H1 (cell line): ENCODE measurements at regions not wholly inside any gene's neighbourhood (a gene's known extent, or its start where the extent isn't known, plus 50 kb on each side); places are given as distances from the start of the nearest gene placed in this dataset.

Source experiments
- CTCF ChIA-PET: fragments of 300-600 bp; sonication (Branson Sonifier 250); formaldehyde crosslinking; loops from one replicate; lab custom pipeline; 2021; ENCODE audit not compliant: partially characterized antibody; lab: Charles Lee
- POLR2A ChIA-PET: fragments of 300-600 bp; sonication (Branson Sonifier 250); formaldehyde crosslinking; loops from one replicate; lab custom pipeline; 2021; ENCODE audit warnings: inconsistent platforms; ENCODE audit not compliant: partially characterized antibody; lab: Charles Lee
- DNase-seq, 2 experiments: peaks; one replicate each; pipeline versions ENCODE4 v3.0.0 to v3.0.0-alpha.2; 2010 to 2022; ENCODE audit warnings: low spot score in 2 of 2, low read depth in 1 of 2, mixed read lengths in 1 of 2
- FAIRE-seq: peaks from 2 replicates; lab custom pipeline; 2011; peaks lifted over from hg19 to GRCh38; lab: Jason Lieb, UNC
- H2AFZ ChIP-seq: 2 replicates; pipeline ENCODE4 v1.8.1; 2012; ENCODE audit warnings: low read length, inconsistent platforms
- H2AK5ac ChIP-seq: 2 replicates; pipeline ENCODE4 v1.6.1; 2013; ENCODE audit warnings: low read depth, low read length
- H2BK120ac ChIP-seq: replicated peaks from 2 replicates; pipeline ENCODE3; 2013; ENCODE audit warnings: low read depth, low read length, inconsistent platforms
- H2BK12ac ChIP-seq: 2 replicates; pipeline ENCODE4 v1.6.1; 2013; ENCODE audit warnings: low read depth, low read length
- H2BK15ac ChIP-seq: 2 replicates; pipeline ENCODE4 v1.6.1; 2013; ENCODE audit warnings: low read length
- H2BK20ac ChIP-seq: 2 replicates; pipeline ENCODE4 v1.6.1; 2013; ENCODE audit warnings: low read length
- H2BK5ac ChIP-seq: 2 replicates; pipeline ENCODE4 v1.6.1; 2013; ENCODE audit warnings: low read depth, low read length
- H3K14ac ChIP-seq: 2 replicates; pipeline ENCODE4 v1.6.1; 2013; ENCODE audit warnings: inconsistent platforms; ENCODE audit not compliant: insufficient read length
- H3K18ac ChIP-seq: 2 replicates; pipeline ENCODE4 v1.6.1; 2013; ENCODE audit warnings: low read length; ENCODE audit errors: extremely low read depth
- H3K23ac ChIP-seq: 2 replicates; pipeline ENCODE4 v1.6.1; 2013; ENCODE audit warnings: inconsistent platforms; ENCODE audit not compliant: insufficient read length
- H3K23me2 ChIP-seq: 2 replicates; pipeline ENCODE4 v1.6.1; 2013; ENCODE audit warnings: low read depth, low read length
- H3K27ac ChIP-seq: 2 replicates; pipeline ENCODE4 v1.6.1; 2011; ENCODE audit warnings: low read depth, low read length, inconsistent platforms
- H3K27me3 ChIP-seq, 4 experiments: replicated peaks in 1 of 4; 1 replicate in 1 of 4; 2 replicates in 3 of 4; pipeline versions ENCODE4 v1.6.1 to v1.8.1; 2011 to 2013; ENCODE audit warnings: low read length in 3 of 4, mild to moderate bottlenecking in 3 of 4, inconsistent platforms in 2 of 4, mixed read lengths in 2 of 4, moderate library complexity in 1 of 4; ENCODE audit not compliant: control insufficient read depth in 3 of 4, insufficient read depth in 3 of 4; ENCODE audit errors: extremely low read depth in 1 of 4
- H3K36me3 ChIP-seq, 4 experiments: 2 replicates each; pipeline versions ENCODE4 v1.6.1 to v1.8.1; 2011 to 2013; ENCODE audit warnings: mild to moderate bottlenecking in 4 of 4, low read length in 3 of 4, moderate library complexity in 2 of 4, control low read depth in 1 of 4, inconsistent platforms in 1 of 4; ENCODE audit not compliant: insufficient read depth in 4 of 4, control insufficient read depth in 2 of 4
- H3K4ac ChIP-seq: replicated peaks from 2 replicates; pipeline ENCODE3; 2013; ENCODE audit warnings: low read length, low read depth, mixed read lengths, inconsistent platforms; ENCODE audit not compliant: insufficient read length
- H3K4me1 ChIP-seq, 4 experiments: replicated peaks in 1 of 4; 1 replicate in 1 of 4; 2 replicates in 3 of 4; pipeline versions ENCODE4 v1.6.1 to v1.8.1; 2011 to 2013; ENCODE audit warnings: low read length in 3 of 4, inconsistent platforms in 2 of 4, mixed read lengths in 1 of 4; ENCODE audit not compliant: insufficient read depth in 4 of 4, control insufficient read depth in 3 of 4
- H3K4me2 ChIP-seq, 2 experiments: 2 replicates each; pipeline versions ENCODE4 v1.6.1 to v1.8.1; 2011 to 2013; ENCODE audit warnings: low read depth in 2 of 2, low read length in 2 of 2, control low read depth in 1 of 2, inconsistent platforms in 1 of 2, mild to moderate bottlenecking in 1 of 2; ENCODE audit not compliant: insufficient read depth in 1 of 2
- H3K4me3 ChIP-seq, 4 experiments: fragments of 200-600, 300-600 bp in 1 of 4; sonication (generic), shearing (Covaris generic), sonication (Bioruptor Twin) in 1 of 4; 2 replicates each; pipeline versions ENCODE4 v1.5.1 to v1.8.1; 2011 to 2016; ENCODE audit warnings: low read length in 4 of 4, low read depth in 3 of 4, control low read depth in 2 of 4, inconsistent platforms in 2 of 4, mild to moderate bottlenecking in 2 of 4, mixed read lengths in 1 of 4, moderate library complexity in 1 of 4; ENCODE audit not compliant: insufficient read depth in 2 of 4; ENCODE audit errors: extremely low read depth in 1 of 4
- H3K56ac ChIP-seq: replicated peaks from 2 replicates; pipeline ENCODE3; 2013; ENCODE audit warnings: low read depth, mild to moderate bottlenecking, mixed read lengths, low read length, inconsistent platforms; ENCODE audit not compliant: insufficient read length
- H3K79me1 ChIP-seq: 2 replicates; pipeline ENCODE4 v1.6.1; 2013; ENCODE audit warnings: low read depth, low read length, control low read depth
- H3K79me2 ChIP-seq, 2 experiments: 2 replicates each; pipeline versions ENCODE4 v1.6.1 to v1.8.1; 2012 to 2013; ENCODE audit warnings: low read length in 2 of 2, mild to moderate bottlenecking in 2 of 2, inconsistent platforms in 1 of 2; ENCODE audit not compliant: insufficient read depth in 2 of 2, control insufficient read depth in 1 of 2
- H3K9ac ChIP-seq, 4 experiments: replicated peaks in 1 of 4; 1 replicate in 1 of 4; 2 replicates in 3 of 4; pipeline versions ENCODE4 v1.6.1 to v1.8.1; 2011 to 2013; ENCODE audit warnings: low read depth in 3 of 4, low read length in 3 of 4, control low read depth in 2 of 4, mild to moderate bottlenecking in 2 of 4, moderate library complexity in 2 of 4, inconsistent platforms in 1 of 4; ENCODE audit errors: extremely low read depth in 1 of 4
- H3K9me3 ChIP-seq, 2 experiments: 2 replicates each; pipeline versions ENCODE4 v1.6.1 to v1.8.1; 2012 to 2013; ENCODE audit warnings: mild to moderate bottlenecking in 2 of 2, moderate library complexity in 2 of 2, control low read depth in 1 of 2, inconsistent platforms in 1 of 2, low read depth in 1 of 2, low read length in 1 of 2, mixed read lengths in 1 of 2; ENCODE audit not compliant: insufficient read depth in 2 of 2
- H4K20me1 ChIP-seq, 2 experiments: replicated peaks in 1 of 2; 2 replicates each; pipeline versions ENCODE3 to v1.8.1; 2011 to 2013; ENCODE audit warnings: inconsistent platforms in 2 of 2, low read length in 2 of 2, mild to moderate bottlenecking in 1 of 2; ENCODE audit not compliant: insufficient read depth in 2 of 2, control insufficient read depth in 1 of 2
- H4K5ac ChIP-seq: 2 replicates; pipeline ENCODE4 v1.6.1; 2013; ENCODE audit warnings: low read length, low read depth, mixed read lengths, inconsistent platforms; ENCODE audit not compliant: insufficient read length
- H4K8ac ChIP-seq: 2 replicates; pipeline ENCODE4 v1.8.0; 2013; ENCODE audit warnings: mild to moderate bottlenecking, moderate library complexity, low read length, inconsistent platforms; ENCODE audit not compliant: insufficient read depth; ENCODE audit errors: extremely low read depth
- H4K91ac ChIP-seq: replicated peaks from 2 replicates; pipeline ENCODE3; 2013; ENCODE audit warnings: low read length, mixed read lengths, inconsistent platforms; ENCODE audit not compliant: insufficient read length
- CTBP2 ChIP-seq: IDR thresholded peaks from 2 replicates; pipeline ENCODE4 v1.7.0; 2011; ENCODE audit warnings: borderline replicate concordance, mild to moderate bottlenecking, moderate library complexity, mixed read lengths, low read length; ENCODE audit not compliant: insufficient read depth, insufficient read length
- GTF2F1 ChIP-seq: IDR thresholded peaks from 2 replicates; pipeline ENCODE4 v1.6.1; 2012; ENCODE audit warnings: low read depth, low read length, improper control_type of control experiment, borderline replicate concordance
- HDAC2 ChIP-seq, 2 experiments: fragments of 300-600 bp in 1 of 2; sonication (generic) in 1 of 2; IDR thresholded peaks; 2 replicates each; pipeline ENCODE4 v1.6.1; 2011 to 2012; ENCODE audit warnings: low read depth in 2 of 2, low read length in 2 of 2, mild to moderate bottlenecking in 2 of 2, moderate library complexity in 2 of 2, borderline replicate concordance in 1 of 2, inconsistent platforms in 1 of 2
- JUN ChIP-seq: IDR thresholded peaks from 2 replicates; pipeline ENCODE4 v1.6.1; 2011; ENCODE audit warnings: low read depth, mild to moderate bottlenecking, improper control_type of control experiment, low read length
- JUND ChIP-seq: IDR thresholded peaks from 2 replicates; pipeline ENCODE4 v1.6.1; 2011; ENCODE audit warnings: mild to moderate bottlenecking, improper control_type of control experiment, low read length
- KDM1A ChIP-seq: fragments of 200-600, 300-600 bp; sonication (generic); IDR thresholded peaks from 2 replicates; pipeline ENCODE4 v1.7.1; 2016; ENCODE audit warnings: mild to moderate bottlenecking, low read length, borderline replicate concordance
- POLR2AphosphoS5 ChIP-seq: IDR thresholded peaks from 2 replicates; pipeline ENCODE4 v1.6.1; 2011; ENCODE audit warnings: low read depth, low read length
- POU5F1 ChIP-seq: IDR thresholded peaks from 2 replicates; pipeline ENCODE4 v1.6.1; 2011; ENCODE audit warnings: low read depth, mild to moderate bottlenecking, low read length, moderate library complexity
- RFX5 ChIP-seq: IDR thresholded peaks from 2 replicates; pipeline ENCODE4 v1.6.1; 2011; ENCODE audit warnings: low read depth, low read length, improper control_type of control experiment, borderline replicate concordance
- RXRA ChIP-seq: IDR thresholded peaks from 2 replicates; pipeline ENCODE4 v1.6.1; 2011; ENCODE audit warnings: low read depth, mild to moderate bottlenecking, low read length, moderate library complexity; ENCODE audit not compliant: insufficient read depth
- SP4 ChIP-seq: IDR thresholded peaks from 2 replicates; pipeline ENCODE4 v1.6.1; 2012; ENCODE audit warnings: low read length, inconsistent platforms
- SUZ12 ChIP-seq: fragments of 200-600 bp; sonication (generic); IDR thresholded peaks from 2 replicates; pipeline ENCODE4 v1.6.1; 2012; ENCODE audit warnings: mild to moderate bottlenecking, inconsistent platforms, low read length, moderate library complexity, mixed read lengths
- TBP ChIP-seq: IDR thresholded peaks from 2 replicates; pipeline ENCODE4 v1.6.1; 2011; ENCODE audit warnings: low read depth, low read length, improper control_type of control experiment
- WGBS, 2 experiments: shearing (Covaris generic) in 1 of 2; methylation state at CpG; one replicate each; pipeline versions ENCODE4 v1.1.6 to v1.1.7; 2013 to 2015; ENCODE audit warnings: low lambda C conversion rate in 2 of 2, mixed read lengths in 2 of 2, inconsistent platforms in 1 of 2, low coverage in 1 of 2, missing lambda C conversion rate in 1 of 2; ENCODE audit not compliant: insufficient replicate concordance in 2 of 2, insufficient coverage in 1 of 2, insufficient read length in 1 of 2; ENCODE audit errors: extremely low coverage in 1 of 2, missing lambda C conversion rate in 1 of 2; 5-methylcytosine and 5-hydroxymethylcytosine counted together
- TF ChIP-seq, protein P1 (sequence below): IDR thresholded peaks from 2 replicates; pipeline ENCODE4 v1.6.1; 2012; ENCODE audit warnings: inconsistent platforms

DNA sequence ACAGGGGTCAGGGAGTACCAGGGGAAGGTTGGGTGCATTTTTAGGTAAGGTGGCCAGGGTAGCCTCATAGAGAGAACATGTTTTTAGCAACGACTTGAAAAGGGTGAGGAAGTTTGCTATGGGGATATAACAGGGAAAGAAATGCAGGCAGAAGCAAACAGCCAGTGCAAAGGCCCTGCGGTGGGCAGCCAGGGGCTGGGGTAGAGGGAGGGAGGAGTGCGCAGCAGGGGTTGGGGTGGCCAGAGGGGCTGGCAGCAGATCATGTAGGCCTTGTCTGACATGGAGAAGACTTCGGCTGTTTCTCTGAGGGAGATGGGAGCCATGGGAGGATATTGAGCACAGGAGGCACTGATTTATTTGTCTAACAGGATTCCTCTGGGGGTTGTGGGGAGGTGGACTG, 242.5 kb downstream of the RBM19 start:
- H3K36me3 ChIP-seq, result no peaks in the 10 kb centered on the region
- H2BK5ac ChIP-seq, result no peak overlapping the region
- H3K9ac ChIP-seq, result no peak overlapping the region
- H3K23me2 ChIP-seq, result no peaks in the 10 kb centered on the region; the same call in 1 of the 2 replicates
- no peaks in the 10 kb centered on the region for H4K20me1 ChIP-seq
- no peak overlapping the region for H4K5ac ChIP-seq
- no peak overlapping the region for H4K91ac ChIP-seq
- WGBS, 2 experiments, result 90% methylated on average over 3 of the region's 4 CpGs; no CpG with 5 or more reads in 1 of the 2 experiments
- no peak overlapping the region for H2BK12ac ChIP-seq
- no peak overlapping the region for H2AK5ac ChIP-seq
- no peak overlapping the region for H3K23ac ChIP-seq
- POLR2A ChIA-PET, result no interaction called here
- H3K27ac ChIP-seq, result no peak overlapping the region
- H3K18ac ChIP-seq, result no peak overlapping the region
- peaks cover 0 to 2% (median 0%) of the 10 kb centered on the region in 4 experiments; a peak in 1 of 7 replicates for H3K4me1 ChIP-seq
- no peaks in the 10 kb centered on the region; a peak in 1 of 7 replicates for H3K27me3 ChIP-seq
- no peak overlapping the region for H4K8ac ChIP-seq
- no peak overlapping the region for H3K4me3 ChIP-seq
- H2BK120ac ChIP-seq, result no peak overlapping the region
- no peak overlapping the region for H3K14ac ChIP-seq
- H2AFZ ChIP-seq, result no peak overlapping the region
- H3K79me1 ChIP-seq, result no peaks in the 10 kb centered on the region
- no peak overlapping the region for H2BK20ac ChIP-seq
- H3K4ac ChIP-seq, result no peak overlapping the region
- no peak overlapping the region for H3K4me2 ChIP-seq
- H3K9me3 ChIP-seq, result 0 out of 4 replicates have a peak, but pooled peaks cover 0 to 8% of the 10 kb centered on the region in 2 experiments
- H2BK15ac ChIP-seq, result no peak overlapping the region
- no peak overlapping the region for H3K56ac ChIP-seq
- CTCF ChIA-PET, result interaction anchor here (0.7 to 1.7 kb wide), 5 partner anchors 8 to 1331 kb away, joined by 3 to 6 read pairs (median 3); no protein-coding TSS in a partner anchor
- no peak for DNase-seq
- no peaks in the 10 kb centered on the region for H3K79me2 ChIP-seq
- FAIRE-seq, result no peak
- no peak for TF ChIP-seq SP4
- no peak for TF ChIP-seq JUND
- no peak for TF ChIP-seq POU5F1
- peak; percentile 87; the same call in 1 of the 2 replicates for TF ChIP-seq KDM1A
- 0 out of 4 replicates have a peak, but pooled peaks of 1 of the 2 experiments have one; percentile 36 for TF ChIP-seq HDAC2 (IDR thresholded peaks at IDR 0.05; ENCODE audit: borderline replicate concordance in 1 of 2, low read depth in 2 of 2, low read length in 2 of 2)
- no peak for TF ChIP-seq CTBP2
- no peak for TF ChIP-seq RFX5
- TF ChIP-seq, protein P1, sequence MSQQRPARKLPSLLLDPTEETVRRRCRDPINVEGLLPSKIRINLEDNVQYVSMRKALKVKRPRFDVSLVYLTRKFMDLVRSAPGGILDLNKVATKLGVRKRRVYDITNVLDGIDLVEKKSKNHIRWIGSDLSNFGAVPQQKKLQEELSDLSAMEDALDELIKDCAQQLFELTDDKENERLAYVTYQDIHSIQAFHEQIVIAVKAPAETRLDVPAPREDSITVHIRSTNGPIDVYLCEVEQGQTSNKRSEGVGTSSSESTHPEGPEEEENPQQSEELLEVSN, result no peak
- no peak for TF ChIP-seq SUZ12
- no peak for TF ChIP-seq GTF2F1
- no peak for TF ChIP-seq RXRA
- no peak for TF ChIP-seq JUN
- no peak for TF ChIP-seq POLR2AphosphoS5
- no peak for TF ChIP-seq TBP
